ENCODE measurements at regions not wholly inside any gene's neighbourhood (a gene's known extent, or its start where the extent isn't known, plus 50 kb on each side); places are given as distances from the start of the nearest gene placed in this dataset.

- TF ChIP-seq CTCF (IDR thresholded peaks at IDR 0.05) = no peak
- TF ChIP-seq POLR2AphosphoS5 (IDR thresholded peaks at IDR 0.05) = no peak
Observed at GRCh38 chr1:48082271-48082962, 85.2 kb upstream of the TRABD2B start.
